ENCODE measurements at regions not wholly inside any gene's neighbourhood (a gene's known extent, or its start where the extent isn't known, plus 50 kb on each side); places are given as distances from the start of the nearest gene placed in this dataset.

DNA sequence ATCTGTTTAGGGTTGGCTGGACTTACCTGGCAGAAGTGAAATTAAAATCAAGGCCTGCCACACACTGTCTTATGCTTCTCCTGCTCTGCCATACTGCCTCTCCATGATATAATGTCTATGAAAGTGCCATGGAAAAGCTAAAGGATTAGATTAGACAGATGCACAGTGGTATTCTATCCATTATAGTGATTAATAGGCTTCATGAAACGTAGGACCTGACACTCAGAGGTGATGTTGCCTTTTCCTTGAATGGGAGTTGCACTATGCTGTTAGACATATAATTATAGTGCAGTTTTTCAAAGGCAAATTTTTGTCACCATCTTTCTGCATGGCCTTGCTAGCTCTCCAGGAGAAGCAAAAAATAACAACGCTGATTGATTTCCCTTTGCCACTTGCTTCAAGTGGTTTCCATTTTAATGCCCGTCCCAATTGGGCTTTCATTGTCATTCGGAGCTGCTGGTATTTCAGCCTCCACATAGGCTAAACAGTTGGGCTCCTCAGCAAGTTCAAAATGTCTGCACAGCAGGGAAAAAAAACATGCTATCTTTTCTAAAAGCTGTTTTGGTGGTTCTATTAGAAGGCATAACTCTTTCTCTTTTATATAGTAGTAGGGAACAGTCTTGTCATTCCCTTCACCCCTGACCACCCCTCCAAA is 502.8 kb upstream of the GOT2 start (continued):
- TF ChIP-seq GABPA (IDR thresholded peaks at IDR 0.05; ENCODE audit: low read depth), result no peak
- no peak for TF ChIP-seq TBL1XR1 (IDR thresholded peaks at IDR 0.05; ENCODE audit: low read depth, low read length)
- TF ChIP-seq PML (IDR thresholded peaks at IDR 0.05; ENCODE audit: low read length), result no peak
- no peak for TF ChIP-seq NR2C2 (IDR thresholded peaks at IDR 0.05; ENCODE audit: borderline replicate concordance, control insufficient read depth, insufficient read length, low read depth)
- TF ChIP-seq RAD51 (IDR thresholded peaks at IDR 0.05), result no peak
- TF ChIP-seq ESRRA (IDR thresholded peaks at IDR 0.05; ENCODE audit: low read length), result no peak
- TF ChIP-seq ZNF622 (IDR thresholded peaks at IDR 0.05), result no peak
- TF ChIP-seq PAX5 (IDR thresholded peaks at IDR 0.05; ENCODE audit: borderline replicate concordance, low read depth, low read length), result no peak
- no peak for TF ChIP-seq EZH2 (IDR thresholded peaks at IDR 0.05; ENCODE audit: borderline replicate concordance, control insufficient read depth, low read depth, low read length)

DNA sequence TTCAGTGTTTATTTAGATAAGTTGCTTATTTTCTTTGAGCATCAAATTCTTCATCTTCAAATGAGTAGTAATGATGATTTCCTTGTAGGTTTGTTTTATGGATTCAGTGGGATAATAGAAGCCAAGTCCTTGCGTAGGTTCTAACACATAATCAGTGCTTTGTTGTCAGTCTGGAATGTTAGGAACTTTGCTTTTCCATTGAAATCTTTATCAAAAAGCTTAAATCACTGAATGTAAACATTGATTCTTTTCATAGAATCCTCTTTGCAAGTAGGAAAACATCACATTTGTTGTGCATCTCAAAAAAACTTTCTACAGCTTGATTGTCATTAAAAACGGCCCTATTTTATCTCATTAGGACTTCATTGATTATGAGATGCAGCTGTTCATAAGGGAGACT is 490.3 kb upstream of the GOT2 start:
- Histone ChIP-seq H3K9me3 (replicated peaks; ENCODE audit: control insufficient read depth, insufficient read depth, low read length) (no peaks in the 10 kb centered on the region), H2AFZ (ENCODE audit: control insufficient read depth, low read depth, low read length) (no peak overlapping the region), H3K79me2 (ENCODE audit: control insufficient read depth, insufficient read depth, low read length) (no peaks in the 10 kb centered on the region), H3K9ac (ENCODE audit: control insufficient read depth, insufficient read depth, low read length) (no peak overlapping the region), H3K36me3 (ENCODE audit: control insufficient read depth in 2 of 2, insufficient read depth in 2 of 2, low read length in 1 of 2) (no peaks in the 10 kb centered on the region), H3K27ac (ENCODE audit: control insufficient read depth, insufficient read depth) (no peak overlapping the region), H3K4me1 (ENCODE audit: control insufficient read depth, insufficient read depth, low read length) (no peaks in the 10 kb centered on the region), H3K4me2 (ENCODE audit: control insufficient read depth, insufficient read depth) (no peak overlapping the region), H3K4me3 (no peak overlapping the region), H3K27me3 (replicated peaks in 1 of 2; ENCODE audit: control insufficient read depth in 2 of 2, insufficient read depth in 2 of 2, low read length in 1 of 2) (no peaks in the 10 kb centered on the region), H4K20me1 (ENCODE audit: control insufficient read depth, insufficient read depth) (no peaks in the 10 kb centered on the region)
- BruUV-seq (replicated peaks), result no TSS peak
- RAD21 ChIA-PET (ENCODE audit: unreplicated experiment), result no interaction called here
- ATAC-seq, result no peak
- 0% methylated on average over 2 of the region's 2 CpGs for whole genome bisulfite sequencing (ENCODE audit: insufficient coverage, insufficient replicate concordance, low lambda C conversion rate, missing lambda C conversion rate)
- TF ChIP-seq ZNF217 (IDR thresholded peaks at IDR 0.05), result no peak
- TF ChIP-seq, protein P1, sequence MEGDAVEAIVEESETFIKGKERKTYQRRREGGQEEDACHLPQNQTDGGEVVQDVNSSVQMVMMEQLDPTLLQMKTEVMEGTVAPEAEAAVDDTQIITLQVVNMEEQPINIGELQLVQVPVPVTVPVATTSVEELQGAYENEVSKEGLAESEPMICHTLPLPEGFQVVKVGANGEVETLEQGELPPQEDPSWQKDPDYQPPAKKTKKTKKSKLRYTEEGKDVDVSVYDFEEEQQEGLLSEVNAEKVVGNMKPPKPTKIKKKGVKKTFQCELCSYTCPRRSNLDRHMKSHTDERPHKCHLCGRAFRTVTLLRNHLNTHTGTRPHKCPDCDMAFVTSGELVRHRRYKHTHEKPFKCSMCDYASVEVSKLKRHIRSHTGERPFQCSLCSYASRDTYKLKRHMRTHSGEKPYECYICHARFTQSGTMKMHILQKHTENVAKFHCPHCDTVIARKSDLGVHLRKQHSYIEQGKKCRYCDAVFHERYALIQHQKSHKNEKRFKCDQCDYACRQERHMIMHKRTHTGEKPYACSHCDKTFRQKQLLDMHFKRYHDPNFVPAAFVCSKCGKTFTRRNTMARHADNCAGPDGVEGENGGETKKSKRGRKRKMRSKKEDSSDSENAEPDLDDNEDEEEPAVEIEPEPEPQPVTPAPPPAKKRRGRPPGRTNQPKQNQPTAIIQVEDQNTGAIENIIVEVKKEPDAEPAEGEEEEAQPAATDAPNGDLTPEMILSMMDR (IDR thresholded peaks at IDR 0.05 in 2 of 3, conservative IDR thresholded peaks at IDR 0.05 in 1 of 3; ENCODE audit: control insufficient read depth in 2 of 3, extremely low read depth in 1 of 3, insufficient read depth in 1 of 3, low read depth in 3 of 3, low read length in 3 of 3), result no peak
- TF ChIP-seq, protein P2, sequence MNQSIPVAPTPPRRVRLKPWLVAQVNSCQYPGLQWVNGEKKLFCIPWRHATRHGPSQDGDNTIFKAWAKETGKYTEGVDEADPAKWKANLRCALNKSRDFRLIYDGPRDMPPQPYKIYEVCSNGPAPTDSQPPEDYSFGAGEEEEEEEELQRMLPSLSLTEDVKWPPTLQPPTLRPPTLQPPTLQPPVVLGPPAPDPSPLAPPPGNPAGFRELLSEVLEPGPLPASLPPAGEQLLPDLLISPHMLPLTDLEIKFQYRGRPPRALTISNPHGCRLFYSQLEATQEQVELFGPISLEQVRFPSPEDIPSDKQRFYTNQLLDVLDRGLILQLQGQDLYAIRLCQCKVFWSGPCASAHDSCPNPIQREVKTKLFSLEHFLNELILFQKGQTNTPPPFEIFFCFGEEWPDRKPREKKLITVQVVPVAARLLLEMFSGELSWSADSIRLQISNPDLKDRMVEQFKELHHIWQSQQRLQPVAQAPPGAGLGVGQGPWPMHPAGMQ (IDR thresholded peaks at IDR 0.05; ENCODE audit: borderline replicate concordance), result no peak
- no peak for TF ChIP-seq SP1 (IDR thresholded peaks at IDR 0.05; ENCODE audit: low read depth, low read length)
- no peak for TF ChIP-seq POLR2AphosphoS2 (IDR thresholded peaks at IDR 0.05; ENCODE audit: low read depth, low read length)
- TF ChIP-seq MXI1 (IDR thresholded peaks at IDR 0.05; ENCODE audit: low read depth, low read length), result no peak
- TF ChIP-seq NBN (IDR thresholded peaks at IDR 0.05), result no peak
- CTCF ChIA-PET, result no interaction called here
- DNase-seq (ENCODE audit: low read depth, low spot score), result no peak
- SMC1A ChIA-PET (ENCODE audit: uncharacterized antibody, unreplicated experiment), result no interaction called here
- FAIRE-seq, result no peak
- in situ Hi-C loops (cut with MboI), result no loop called here
- intact Hi-C loops (cut with micrococcal nuclease; ENCODE audit: unreplicated experiment), result no loop called here
- POLR2A ChIA-PET, result no interaction called here
